ENCODE measurements at regions not wholly inside any gene's neighbourhood (a gene's known extent, or its start where the extent isn't known, plus 50 kb on each side); places are given as distances from the start of the nearest gene placed in this dataset.

GRCh38 chr2:125730921-125731320 is 925.0 kb upstream of the GYPC start:
- ChIA-PET CTCF (interaction anchor here (0.7 kb wide), 1 partner anchor 40 kb away, joined by 3 read pairs; no protein-coding TSS in a partner anchor), POLR2A (ENCODE audit: unreplicated experiment) (no interaction called here)
- no peak for DNase-seq
- in situ Hi-C loops (cut with MboI; ENCODE audit: low sequenced_read_pairs) (no loop called here), intact Hi-C loops (cut with micrococcal nuclease) (no loop called here), dilution Hi-C loops (cut with HindIII; ENCODE audit: low sequenced_read_pairs, unreplicated experiment) (no loop called here)
- Histone ChIP-seq H3K36me3 (ENCODE audit: control insufficient read depth, insufficient read depth, low read length) (no peaks in the 10 kb centered on the region), H4K8ac (ENCODE audit: low read depth in 2 of 2, low read length in 2 of 2) (no peak overlapping the region), H2BK120ac (ENCODE audit: low read depth, low read length) (no peak overlapping the region), H2BK20ac (ENCODE audit: low read depth, low read length) (no peak overlapping the region), H3K27me3 (ENCODE audit: control insufficient read depth, insufficient read depth, low read length) (no peaks in the 10 kb centered on the region), H2AK9ac (replicated peaks; ENCODE audit: low read depth, low read length, poor library complexity) (no peak overlapping the region), H3K56ac (ENCODE audit: extremely low read depth, insufficient read depth, low read length) (no peak overlapping the region), H3K18ac (ENCODE audit: low read depth, low read length) (no peak overlapping the region), H3K9me3 (ENCODE audit: control insufficient read depth, insufficient read depth, low read length) (peaks cover 6% of the 10 kb centered on the region), H2BK15ac (ENCODE audit: low read depth, low read length) (no peak overlapping the region), H3K79me1 (ENCODE audit: low read depth in 1 of 2, low read length in 2 of 2) (no peaks in the 10 kb centered on the region), H3K9me1 (ENCODE audit: insufficient read depth, low read length) (no peaks in the 10 kb centered on the region), H2AFZ (replicated peaks; ENCODE audit: low read length, poor library complexity) (no peak overlapping the region), H3K14ac (replicated peaks; ENCODE audit: low read depth, low read length) (no peak overlapping the region), H2BK5ac (ENCODE audit: low read depth, low read length, poor library complexity, severe bottlenecking) (no peak overlapping the region), H3K4me3 (ENCODE audit: insufficient read depth, low read depth, low read length) (no peak overlapping the region), H4K5ac (ENCODE audit: low read depth, low read length) (no peak overlapping the region), H2AK5ac (ENCODE audit: low read depth, low read length) (no peak overlapping the region), H3K4ac (ENCODE audit: low read depth, low read length) (no peak overlapping the region), H3K27ac (ENCODE audit: insufficient read depth, low read length) (no peak overlapping the region), H4K91ac (ENCODE audit: insufficient read depth, low read depth, low read length) (no peak overlapping the region), H3K9ac (ENCODE audit: low read depth, low read length) (no peak overlapping the region), H4K20me1 (ENCODE audit: insufficient read depth, low read length) (no peaks in the 10 kb centered on the region), H3K4me1 (ENCODE audit: control insufficient read depth, insufficient read depth, low read length) (no peaks in the 10 kb centered on the region), H3K23ac (ENCODE audit: low read depth, low read length) (no peak overlapping the region), H3K4me2 (ENCODE audit: low read depth, low read length) (no peak overlapping the region)
- no TSS peak for BruUV-seq (replicated peaks)
- ATAC-seq (ENCODE audit: low read depth) = no peak
- 83% methylated on average over 1 of the region's 4 CpGs; no CpG with 5 or more reads in 1 of the 2 experiments for WGBS, 2 experiments (ENCODE audit: extremely low coverage in 2 of 2, insufficient read length in 1 of 2)
- no peak for TF ChIP-seq POLR2A (IDR thresholded peaks at IDR 0.05; ENCODE audit: low read depth, low read length)
- no peak for TF ChIP-seq SMC3 (IDR thresholded peaks at IDR 0.05; ENCODE audit: low read depth, low read length)
- TF ChIP-seq CHD1 (IDR thresholded peaks at IDR 0.05; ENCODE audit: low read depth, low read length) = no peak
- no peak for TF ChIP-seq ELK1 (IDR thresholded peaks at IDR 0.05; ENCODE audit: borderline replicate concordance, low read depth, low read length)
- TF ChIP-seq NFE2L2 (IDR thresholded peaks at IDR 0.05; ENCODE audit: low read depth, low read length) = no peak
- TF ChIP-seq MAFK (IDR thresholded peaks at IDR 0.05; ENCODE audit: low read depth, low read length) = no peak
- no peak for TF ChIP-seq CEBPB (IDR thresholded peaks at IDR 0.05; ENCODE audit: low read depth, low read length)
- no peak for TF ChIP-seq CTCF (conservative IDR thresholded peaks at IDR 0.05; ENCODE audit: low read depth, low read length)
- no peak for TF ChIP-seq RFX5 (IDR thresholded peaks at IDR 0.05; ENCODE audit: low read depth, low read length)
- TF ChIP-seq USF2 (IDR thresholded peaks at IDR 0.05; ENCODE audit: low read depth, low read length) = no peak
- no peak for TF ChIP-seq MAZ (IDR thresholded peaks at IDR 0.05; ENCODE audit: borderline replicate concordance, low read depth, low read length)
- no peak for TF ChIP-seq RAD21 (IDR thresholded peaks at IDR 0.05; ENCODE audit: low read length)
- no peak for TF ChIP-seq BHLHE40 (IDR thresholded peaks at IDR 0.05; ENCODE audit: low read depth, low read length)
- no peak for TF ChIP-seq MXI1 (IDR thresholded peaks at IDR 0.05; ENCODE audit: borderline replicate concordance, low read depth, low read length)
- no peak for TF ChIP-seq FOS (IDR thresholded peaks at IDR 0.05; ENCODE audit: low read depth, low read length)
- TF ChIP-seq RCOR1 (IDR thresholded peaks at IDR 0.05; ENCODE audit: insufficient replicate concordance, low read length) = no peak

Data from IMR-90 (cell line).